Liver (tissue), 8 donors: ENCODE measurements at regions not wholly inside any gene's neighbourhood (a gene's known extent, or its start where the extent isn't known, plus 50 kb on each side); places are given as distances from the start of the nearest gene placed in this dataset.

ENCODE experiments used
- DNase-seq: peaks from one replicate; pipeline ENCODE4 v3.0.0-alpha.2; 2017; ENCODE audit warnings: low spot score
- H3K27ac ChIP-seq, 2 donors: one replicate each; pipeline ENCODE4 v1.7.0; 2013; ENCODE audit warnings: inconsistent platforms in 2 of 2, low read length in 2 of 2, control low read depth in 1 of 2, low read depth in 1 of 2, mild to moderate bottlenecking in 1 of 2
- H3K27me3 ChIP-seq, 4 donors: one replicate each; pipeline versions ENCODE4 v1.6.1 to v1.7.0; 2013; ENCODE audit warnings: low read length in 3 of 4, inconsistent platforms in 1 of 4, mild to moderate bottlenecking in 1 of 4, moderate library complexity in 1 of 4; ENCODE audit not compliant: control insufficient read depth in 4 of 4, insufficient read depth in 4 of 4
- H3K36me3 ChIP-seq, 4 donors: one replicate each; pipeline versions ENCODE4 v1.6.1 to v1.7.0; 2013; ENCODE audit warnings: low read length in 3 of 4, mild to moderate bottlenecking in 3 of 4, low read depth in 1 of 4, moderate library complexity in 1 of 4; ENCODE audit not compliant: control insufficient read depth in 4 of 4, insufficient read depth in 3 of 4
- H3K4me1 ChIP-seq, 4 donors: one replicate each; pipeline versions ENCODE4 v1.6.1 to v1.7.0; 2013; ENCODE audit warnings: low read length in 3 of 4, mild to moderate bottlenecking in 3 of 4, moderate library complexity in 1 of 4; ENCODE audit not compliant: control insufficient read depth in 4 of 4, insufficient read depth in 4 of 4
- H3K4me3 ChIP-seq, 3 donors: one replicate each; pipeline versions ENCODE4 v1.6.1 to v1.7.0; 2013; ENCODE audit warnings: low read length in 3 of 3, control low read depth in 1 of 3, low read depth in 1 of 3, mild to moderate bottlenecking in 1 of 3
- H3K9ac ChIP-seq, 2 donors: one replicate each; pipeline ENCODE4 v1.7.0; 2013; ENCODE audit warnings: low read length in 2 of 2, mild to moderate bottlenecking in 2 of 2, moderate library complexity in 2 of 2, control low read depth in 1 of 2, low read depth in 1 of 2
- H3K9me3 ChIP-seq, 4 donors: one replicate each; pipeline versions ENCODE4 v1.6.1 to v1.7.0; 2013; ENCODE audit warnings: low read length in 3 of 4; ENCODE audit not compliant: control insufficient read depth in 4 of 4
- EGR1 ChIP-seq, 2 donors: IDR thresholded peaks; 2 replicates each; pipeline ENCODE4 v1.6.1; 2016 to 2018; ENCODE audit warnings: antibody characterized with exemption in 2 of 2, low read depth in 2 of 2
- FOXA2 ChIP-seq: IDR thresholded peaks from 2 replicates; pipeline ENCODE4 v1.6.1; 2016; ENCODE audit warnings: antibody characterized with exemption
- GABPA ChIP-seq, 2 donors: IDR thresholded peaks in 1 of 2; conservative IDR thresholded peaks in 1 of 2; 2 replicates each; pipeline ENCODE4 v1.6.1; 2016; ENCODE audit warnings: antibody characterized with exemption in 2 of 2, mild to moderate bottlenecking in 1 of 2, moderate library complexity in 1 of 2
- HNF4A ChIP-seq, 2 donors: conservative IDR thresholded peaks; 2 replicates each; pipeline ENCODE4 v1.6.1; 2016; ENCODE audit warnings: antibody characterized with exemption in 2 of 2, mild to moderate bottlenecking in 2 of 2
- NR2F2 ChIP-seq: IDR thresholded peaks from 2 replicates; pipeline ENCODE4 v1.6.1; 2016; ENCODE audit warnings: antibody characterized with exemption
- RAD21 ChIP-seq, 2 donors: IDR thresholded peaks; 2 replicates each; pipeline ENCODE4 v1.6.1; 2016; ENCODE audit warnings: antibody characterized with exemption in 2 of 2, mild to moderate bottlenecking in 2 of 2
- RXRA ChIP-seq, 2 donors: IDR thresholded peaks; 2 replicates each; pipeline ENCODE4 v1.6.1; 2017 to 2018; ENCODE audit warnings: antibody characterized with exemption in 2 of 2, mild to moderate bottlenecking in 1 of 2
- TAF1 ChIP-seq: conservative IDR thresholded peaks from 2 replicates; pipeline ENCODE4 v1.6.1; 2016; ENCODE audit warnings: antibody characterized with exemption, mild to moderate bottlenecking
- YY1 ChIP-seq: IDR thresholded peaks from 2 replicates; pipeline ENCODE4 v1.6.1; 2016; ENCODE audit warnings: antibody characterized with exemption, mild to moderate bottlenecking
- WGBS: extraction: QIAGEN DNeasy Blood & Tissue Kit; methylation state at CpG from one replicate; pipeline ENCODE4 v1.1.7; 2013; 5-methylcytosine and 5-hydroxymethylcytosine counted together
- TF ChIP-seq, protein P1 (sequence below): fragments of 150-350 bp; IDR thresholded peaks from 2 replicates; pipeline ENCODE4 v1.5.1; 2017; ENCODE audit warnings: improper control_type of control experiment, low read depth, low read length; ENCODE audit not compliant: missing input control
- TF ChIP-seq, protein P2 (sequence below): IDR thresholded peaks from 2 replicates; pipeline ENCODE4 v1.6.1; 2016; ENCODE audit warnings: antibody characterized with exemption
- TF ChIP-seq, protein P3 (sequence below): IDR thresholded peaks from 2 replicates; pipeline ENCODE4 v1.6.1; 2016; ENCODE audit warnings: antibody characterized with exemption
- TF ChIP-seq, protein P4 (sequence below): IDR thresholded peaks from 2 replicates; pipeline ENCODE4 v1.6.1; 2016; ENCODE audit warnings: antibody characterized with exemption
- TF ChIP-seq, protein P5 (sequence below): IDR thresholded peaks from 2 replicates; pipeline ENCODE4 v1.6.1; 2016; ENCODE audit warnings: antibody characterized with exemption, mild to moderate bottlenecking
- donor health status: healthy.
- donor health status: healthy.
- donor health status: healthy.
- donor health status: healthy.
- donor health status: healthy.

DNA sequence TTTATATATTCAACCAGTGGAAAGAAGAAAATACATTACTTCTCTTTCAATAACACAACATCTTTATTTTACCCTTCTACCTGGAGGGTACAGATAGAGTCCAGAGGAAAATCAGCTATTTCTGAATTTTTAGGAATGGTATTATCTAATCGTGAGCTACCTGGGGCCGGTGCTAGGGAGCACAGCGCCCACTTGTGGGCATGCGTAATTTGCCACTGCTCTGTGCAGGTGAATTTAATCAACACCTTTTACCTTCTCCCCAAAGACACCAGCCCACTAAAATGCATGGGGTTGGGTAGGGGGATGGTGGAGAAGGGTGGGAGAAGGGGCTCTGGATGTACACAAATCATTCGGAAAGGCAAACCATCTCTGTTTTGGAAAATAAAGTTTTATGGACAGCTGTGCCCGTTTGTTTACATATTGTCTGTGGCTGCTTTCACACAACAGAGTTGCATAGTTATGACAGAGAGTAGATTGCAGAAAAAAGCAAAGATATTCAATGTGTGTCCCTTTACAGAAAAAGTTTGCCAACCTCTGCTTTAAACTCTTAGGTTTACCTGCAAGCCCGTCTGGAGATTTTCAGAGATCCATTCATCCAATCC is 51.5 kb upstream of the DCC start:
- no peaks in the 10 kb centered on the region for H3K9me3 ChIP-seq
- no peaks in the 10 kb centered on the region for H3K4me1 ChIP-seq
- peak; percentile 88 to 91 for TF ChIP-seq RAD21 (IDR thresholded peaks at IDR 0.05)
- TF ChIP-seq HNF4A (conservative IDR thresholded peaks at IDR 0.05) = no peak
- TF ChIP-seq, protein P1, sequence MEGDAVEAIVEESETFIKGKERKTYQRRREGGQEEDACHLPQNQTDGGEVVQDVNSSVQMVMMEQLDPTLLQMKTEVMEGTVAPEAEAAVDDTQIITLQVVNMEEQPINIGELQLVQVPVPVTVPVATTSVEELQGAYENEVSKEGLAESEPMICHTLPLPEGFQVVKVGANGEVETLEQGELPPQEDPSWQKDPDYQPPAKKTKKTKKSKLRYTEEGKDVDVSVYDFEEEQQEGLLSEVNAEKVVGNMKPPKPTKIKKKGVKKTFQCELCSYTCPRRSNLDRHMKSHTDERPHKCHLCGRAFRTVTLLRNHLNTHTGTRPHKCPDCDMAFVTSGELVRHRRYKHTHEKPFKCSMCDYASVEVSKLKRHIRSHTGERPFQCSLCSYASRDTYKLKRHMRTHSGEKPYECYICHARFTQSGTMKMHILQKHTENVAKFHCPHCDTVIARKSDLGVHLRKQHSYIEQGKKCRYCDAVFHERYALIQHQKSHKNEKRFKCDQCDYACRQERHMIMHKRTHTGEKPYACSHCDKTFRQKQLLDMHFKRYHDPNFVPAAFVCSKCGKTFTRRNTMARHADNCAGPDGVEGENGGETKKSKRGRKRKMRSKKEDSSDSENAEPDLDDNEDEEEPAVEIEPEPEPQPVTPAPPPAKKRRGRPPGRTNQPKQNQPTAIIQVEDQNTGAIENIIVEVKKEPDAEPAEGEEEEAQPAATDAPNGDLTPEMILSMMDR = peak; percentile 72
- 24% methylated on average over 7 of the region's 7 CpGs for WGBS
- no peak overlapping the region for H3K9ac ChIP-seq
- no peak overlapping the region for H3K27ac ChIP-seq
- no peaks in the 10 kb centered on the region for H3K27me3 ChIP-seq
- H3K4me3 ChIP-seq = no peak overlapping the region
- H3K36me3 ChIP-seq = no peaks in the 10 kb centered on the region
- peak; percentile 50 for DNase-seq

DNA sequence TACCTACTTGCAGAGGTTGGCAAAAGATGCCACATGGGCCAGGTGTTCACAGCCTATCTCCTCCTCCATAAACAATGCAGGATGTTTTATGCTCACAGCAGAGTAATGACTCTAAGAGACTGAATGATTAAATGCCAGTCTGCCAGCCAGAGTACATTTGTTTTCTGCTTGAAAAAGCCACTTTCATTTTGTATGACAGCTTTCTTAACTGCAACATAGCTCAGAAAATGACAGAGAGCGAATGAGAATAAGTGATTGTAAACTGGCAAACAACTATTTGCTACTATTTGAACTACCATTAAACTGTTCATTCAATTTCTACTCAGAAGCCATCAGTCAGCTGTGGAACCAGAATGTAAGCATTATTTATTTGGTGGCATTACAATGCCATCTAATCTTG is 50.6 kb upstream of the DCC start:
- no peak overlapping the region for H3K27ac ChIP-seq
- WGBS = 83% methylated on average over 1 of the region's 1 CpG

More for the DNA sequence above, 50.6 kb upstream of the DCC start:
- H3K4me1 ChIP-seq = no peaks in the 10 kb centered on the region
- no peak overlapping the region for H3K9ac ChIP-seq
- H3K9me3 ChIP-seq = no peaks in the 10 kb centered on the region
- H3K4me3 ChIP-seq = no peak overlapping the region
- H3K36me3 ChIP-seq = no peaks in the 10 kb centered on the region
- no peak for TF ChIP-seq YY1
- TF ChIP-seq NR2F2 = no peak
- TF ChIP-seq, protein P2, sequence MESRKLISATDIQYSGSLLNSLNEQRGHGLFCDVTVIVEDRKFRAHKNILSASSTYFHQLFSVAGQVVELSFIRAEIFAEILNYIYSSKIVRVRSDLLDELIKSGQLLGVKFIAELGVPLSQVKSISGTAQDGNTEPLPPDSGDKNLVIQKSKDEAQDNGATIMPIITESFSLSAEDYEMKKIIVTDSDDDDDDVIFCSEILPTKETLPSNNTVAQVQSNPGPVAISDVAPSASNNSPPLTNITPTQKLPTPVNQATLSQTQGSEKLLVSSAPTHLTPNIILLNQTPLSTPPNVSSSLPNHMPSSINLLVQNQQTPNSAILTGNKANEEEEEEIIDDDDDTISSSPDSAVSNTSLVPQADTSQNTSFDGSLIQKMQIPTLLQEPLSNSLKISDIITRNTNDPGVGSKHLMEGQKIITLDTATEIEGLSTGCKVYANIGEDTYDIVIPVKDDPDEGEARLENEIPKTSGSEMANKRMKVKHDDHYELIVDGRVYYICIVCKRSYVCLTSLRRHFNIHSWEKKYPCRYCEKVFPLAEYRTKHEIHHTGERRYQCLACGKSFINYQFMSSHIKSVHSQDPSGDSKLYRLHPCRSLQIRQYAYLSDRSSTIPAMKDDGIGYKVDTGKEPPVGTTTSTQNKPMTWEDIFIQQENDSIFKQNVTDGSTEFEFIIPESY = no peak
- TF ChIP-seq RXRA (IDR thresholded peaks at IDR 0.05) = no peak
- TF ChIP-seq TAF1 = no peak
- TF ChIP-seq, protein P3, sequence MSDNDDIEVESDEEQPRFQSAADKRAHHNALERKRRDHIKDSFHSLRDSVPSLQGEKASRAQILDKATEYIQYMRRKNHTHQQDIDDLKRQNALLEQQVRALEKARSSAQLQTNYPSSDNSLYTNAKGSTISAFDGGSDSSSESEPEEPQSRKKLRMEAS = no peak
- no peak for TF ChIP-seq EGR1 (IDR thresholded peaks at IDR 0.05; ENCODE audit: low read depth in 2 of 2)
- TF ChIP-seq GABPA (IDR thresholded peaks at IDR 0.05 in 1 of 2, conservative IDR thresholded peaks at IDR 0.05 in 1 of 2) = no peak
- no peak for TF ChIP-seq FOXA2
- TF ChIP-seq, protein P1 = no peak
- TF ChIP-seq, protein P4, sequence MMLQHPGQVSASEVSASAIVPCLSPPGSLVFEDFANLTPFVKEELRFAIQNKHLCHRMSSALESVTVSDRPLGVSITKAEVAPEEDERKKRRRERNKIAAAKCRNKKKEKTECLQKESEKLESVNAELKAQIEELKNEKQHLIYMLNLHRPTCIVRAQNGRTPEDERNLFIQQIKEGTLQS = no peak
- TF ChIP-seq, protein P5, sequence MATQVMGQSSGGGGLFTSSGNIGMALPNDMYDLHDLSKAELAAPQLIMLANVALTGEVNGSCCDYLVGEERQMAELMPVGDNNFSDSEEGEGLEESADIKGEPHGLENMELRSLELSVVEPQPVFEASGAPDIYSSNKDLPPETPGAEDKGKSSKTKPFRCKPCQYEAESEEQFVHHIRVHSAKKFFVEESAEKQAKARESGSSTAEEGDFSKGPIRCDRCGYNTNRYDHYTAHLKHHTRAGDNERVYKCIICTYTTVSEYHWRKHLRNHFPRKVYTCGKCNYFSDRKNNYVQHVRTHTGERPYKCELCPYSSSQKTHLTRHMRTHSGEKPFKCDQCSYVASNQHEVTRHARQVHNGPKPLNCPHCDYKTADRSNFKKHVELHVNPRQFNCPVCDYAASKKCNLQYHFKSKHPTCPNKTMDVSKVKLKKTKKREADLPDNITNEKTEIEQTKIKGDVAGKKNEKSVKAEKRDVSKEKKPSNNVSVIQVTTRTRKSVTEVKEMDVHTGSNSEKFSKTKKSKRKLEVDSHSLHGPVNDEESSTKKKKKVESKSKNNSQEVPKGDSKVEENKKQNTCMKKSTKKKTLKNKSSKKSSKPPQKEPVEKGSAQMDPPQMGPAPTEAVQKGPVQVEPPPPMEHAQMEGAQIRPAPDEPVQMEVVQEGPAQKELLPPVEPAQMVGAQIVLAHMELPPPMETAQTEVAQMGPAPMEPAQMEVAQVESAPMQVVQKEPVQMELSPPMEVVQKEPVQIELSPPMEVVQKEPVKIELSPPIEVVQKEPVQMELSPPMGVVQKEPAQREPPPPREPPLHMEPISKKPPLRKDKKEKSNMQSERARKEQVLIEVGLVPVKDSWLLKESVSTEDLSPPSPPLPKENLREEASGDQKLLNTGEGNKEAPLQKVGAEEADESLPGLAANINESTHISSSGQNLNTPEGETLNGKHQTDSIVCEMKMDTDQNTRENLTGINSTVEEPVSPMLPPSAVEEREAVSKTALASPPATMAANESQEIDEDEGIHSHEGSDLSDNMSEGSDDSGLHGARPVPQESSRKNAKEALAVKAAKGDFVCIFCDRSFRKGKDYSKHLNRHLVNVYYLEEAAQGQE = no peak
- no peak for DNase-seq
- H3K27me3 ChIP-seq = no peaks in the 10 kb centered on the region
